ENCODE measurements at regions not wholly inside any gene's neighbourhood (a gene's known extent, or its start where the extent isn't known, plus 50 kb on each side); places are given as distances from the start of the nearest gene placed in this dataset.
A peak's percentile ranks its signal among the peaks of the same experiment; 100 is the strongest.

DNA sequence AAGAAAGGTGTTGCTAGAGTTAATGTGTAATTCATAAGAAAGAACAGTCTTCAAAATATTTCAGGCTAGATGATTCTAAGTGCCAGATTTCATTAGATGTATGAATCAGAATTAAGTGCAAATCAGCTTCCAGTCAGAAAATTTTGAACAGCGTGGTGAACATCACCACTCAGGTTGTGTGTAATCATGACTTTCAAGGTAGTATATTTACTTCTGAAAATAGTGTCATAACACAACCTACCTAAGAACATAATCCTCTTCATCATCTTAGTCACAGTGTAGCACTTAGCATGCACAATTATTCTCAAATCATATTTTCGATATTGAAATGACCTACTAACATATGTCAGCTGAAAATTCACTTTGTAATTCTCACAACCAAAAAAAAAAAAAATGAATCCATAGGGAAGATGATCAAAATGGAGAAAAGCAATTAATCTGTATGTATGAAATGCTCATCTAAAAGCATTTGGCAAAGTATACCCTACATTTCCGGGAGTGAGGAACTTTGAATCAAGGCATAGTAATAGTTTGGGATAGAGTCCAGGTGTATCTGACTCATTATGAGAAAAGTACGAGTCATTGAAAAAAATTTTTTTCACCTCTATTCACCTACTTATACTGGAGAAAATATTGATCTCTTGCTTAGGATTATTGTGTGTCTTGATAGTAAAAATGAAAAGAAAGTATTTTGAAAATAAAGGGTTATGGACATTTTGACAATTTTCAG, 221.8 kb upstream of the CHRM3 start:
- no peak for DNase-seq (ENCODE audit: low read depth in 4 of 6, low spot score in 6 of 6)
- Histone ChIP-seq H3K9me3 (ENCODE audit: control insufficient read depth, insufficient read depth, low read length) (peaks cover 2% of the 10 kb centered on the region), H3K4me3 (ENCODE audit: low read depth, low read length) (no peak overlapping the region), H3K4me1 (ENCODE audit: control insufficient read depth, insufficient read depth, low read length) (no peaks in the 10 kb centered on the region), H3K36me3 (ENCODE audit: control insufficient read depth, insufficient read depth, low read length) (no peaks in the 10 kb centered on the region), H3K27ac (ENCODE audit: low read depth, low read length) (no peak overlapping the region), H3K27me3 (ENCODE audit: control insufficient read depth, insufficient read depth, low read length) (no peaks in the 10 kb centered on the region)
- no CpG with 5 or more reads among the region's 4 CpGs for WGBS (ENCODE audit: insufficient coverage)

DNA sequence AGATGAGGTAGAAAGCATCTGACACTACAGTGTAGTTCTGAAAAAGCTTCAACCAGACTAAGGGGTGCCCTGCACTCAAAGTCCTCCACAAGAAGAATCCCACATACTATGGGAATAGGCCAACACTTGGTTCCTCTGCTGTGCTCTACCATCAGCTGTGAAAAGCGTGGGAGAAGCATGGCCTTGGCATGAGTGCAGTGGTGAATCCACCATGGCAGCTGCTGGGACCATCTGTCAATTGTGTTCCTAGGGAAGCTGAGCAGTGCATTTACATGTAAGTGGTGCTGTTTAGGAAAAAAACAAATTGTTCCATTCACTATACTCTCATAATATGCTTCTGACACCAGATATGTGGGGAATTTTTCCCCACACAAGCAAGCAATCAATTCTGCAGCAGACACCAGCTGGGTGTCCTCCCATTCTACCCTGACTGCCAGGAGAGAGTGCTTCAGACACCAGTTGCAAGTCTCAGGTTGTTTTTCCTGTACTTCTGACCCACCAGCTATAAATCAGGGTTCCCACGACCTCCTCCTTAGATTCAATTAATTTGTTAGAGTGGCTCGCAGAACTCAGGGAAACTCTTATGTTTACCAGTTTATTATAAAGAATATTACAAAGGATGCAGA, 230.8 kb upstream of the CHRM3 start:
- H3K4me3 ChIP-seq (ENCODE audit: low read depth, low read length), result no peak overlapping the region
- peak in 2 of 6 donors; percentile 55 to 81 for DNase-seq (ENCODE audit: low read depth in 4 of 6, low spot score in 6 of 6)
- H3K36me3 ChIP-seq (ENCODE audit: control insufficient read depth, insufficient read depth, low read length), result no peaks in the 10 kb centered on the region
- no CpG with 5 or more reads among the region's 3 CpGs for WGBS (ENCODE audit: insufficient coverage)
- no peaks in the 10 kb centered on the region for H3K4me1 ChIP-seq (ENCODE audit: control insufficient read depth, insufficient read depth, low read length)
- H3K27ac ChIP-seq (ENCODE audit: low read depth, low read length), result no peak overlapping the region
- no peaks in the 10 kb centered on the region for H3K9me3 ChIP-seq (ENCODE audit: control insufficient read depth, insufficient read depth, low read length)
- H3K27me3 ChIP-seq (ENCODE audit: control insufficient read depth, insufficient read depth, low read length), result no peaks in the 10 kb centered on the region

DNA sequence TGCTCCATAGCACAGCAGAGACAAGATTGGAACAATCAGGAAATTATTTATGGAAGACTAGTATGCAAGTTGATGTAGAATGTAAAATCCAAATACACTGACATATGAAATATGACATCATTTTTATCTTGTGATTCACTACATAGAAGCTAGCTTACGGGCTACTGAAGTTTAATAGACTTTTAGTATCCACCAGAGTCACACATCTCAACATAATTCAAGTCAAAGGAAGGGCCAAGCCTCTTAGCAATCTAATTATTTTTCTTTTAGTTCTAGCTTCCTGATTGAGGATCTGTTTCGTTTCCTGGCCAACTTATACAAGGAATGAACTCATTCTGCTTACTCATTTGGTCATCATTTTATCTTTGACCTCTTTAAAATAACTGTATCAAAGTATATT, 234.4 kb upstream of the CHRM3 start:
- no peak for DNase-seq (ENCODE audit: low read depth in 4 of 6, low spot score in 6 of 6)
- WGBS (ENCODE audit: insufficient coverage), result no CpG with 5 or more reads among the region's 2 CpGs
- Histone ChIP-seq H3K9me3 (ENCODE audit: control insufficient read depth, insufficient read depth, low read length) (no peaks in the 10 kb centered on the region), H3K36me3 (ENCODE audit: control insufficient read depth, insufficient read depth, low read length) (no peaks in the 10 kb centered on the region), H3K27me3 (ENCODE audit: control insufficient read depth, insufficient read depth, low read length) (no peaks in the 10 kb centered on the region), H3K4me3 (ENCODE audit: low read depth, low read length) (no peak overlapping the region), H3K4me1 (ENCODE audit: control insufficient read depth, insufficient read depth, low read length) (no peaks in the 10 kb centered on the region), H3K27ac (ENCODE audit: low read depth, low read length) (no peak overlapping the region)

DNA sequence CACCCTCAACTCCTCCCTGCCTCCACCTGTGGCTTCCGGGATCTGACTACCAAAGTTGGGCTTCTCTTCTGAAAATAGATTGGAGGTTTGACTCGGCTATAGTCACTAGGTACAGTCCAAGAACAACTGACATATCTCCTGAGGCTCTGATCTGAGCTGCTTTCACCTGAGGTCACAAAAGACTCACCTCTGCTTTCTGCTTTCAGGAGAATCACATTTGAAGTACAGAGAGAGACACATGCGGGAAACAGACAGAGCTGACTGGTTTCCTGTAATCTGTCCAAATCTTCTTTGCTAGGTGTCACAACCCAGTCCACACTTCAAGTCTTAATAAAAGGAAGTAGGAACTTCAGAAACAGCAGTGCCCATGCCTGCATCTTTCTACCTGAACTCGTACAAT, 245.4 kb upstream of the CHRM3 start:
- H3K27ac ChIP-seq (ENCODE audit: low read depth, low read length), result no peak overlapping the region
- no peaks in the 10 kb centered on the region for H3K36me3 ChIP-seq (ENCODE audit: control insufficient read depth, insufficient read depth, low read length)
- no peak overlapping the region for H3K4me3 ChIP-seq (ENCODE audit: low read depth, low read length)
- no peak for DNase-seq (ENCODE audit: low read depth in 4 of 6, low spot score in 6 of 6)
- no peaks in the 10 kb centered on the region for H3K27me3 ChIP-seq (ENCODE audit: control insufficient read depth, insufficient read depth, low read length)
- WGBS (ENCODE audit: insufficient coverage), result 100% methylated on average over 2 of the region's 4 CpGs
- no peaks in the 10 kb centered on the region for H3K9me3 ChIP-seq (ENCODE audit: control insufficient read depth, insufficient read depth, low read length)
- H3K4me1 ChIP-seq (ENCODE audit: control insufficient read depth, insufficient read depth, low read length), result no peaks in the 10 kb centered on the region

DNA sequence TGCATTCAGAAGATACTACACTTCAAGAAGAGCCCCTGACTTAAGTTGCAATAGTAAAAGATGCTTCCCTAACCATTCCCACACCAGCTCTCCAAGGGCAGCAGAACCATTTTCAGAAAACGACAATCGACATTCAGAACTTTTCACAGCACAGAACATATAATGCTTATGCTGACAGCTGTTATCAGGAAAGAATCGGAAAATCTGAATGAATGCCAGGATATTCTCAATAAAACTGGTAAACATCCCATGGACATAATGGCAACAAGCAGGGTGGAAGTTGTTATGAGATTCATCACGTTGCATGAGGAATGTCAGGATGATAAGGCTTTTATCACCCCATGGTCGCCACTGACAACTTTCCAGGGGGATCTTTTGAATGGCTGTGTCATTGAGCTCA, 246.6 kb upstream of the CHRM3 start:
- H3K4me3 ChIP-seq (ENCODE audit: low read depth, low read length), result no peak overlapping the region
- no peaks in the 10 kb centered on the region for H3K36me3 ChIP-seq (ENCODE audit: control insufficient read depth, insufficient read depth, low read length)
- H3K4me1 ChIP-seq (ENCODE audit: control insufficient read depth, insufficient read depth, low read length), result no peaks in the 10 kb centered on the region
- no peak for DNase-seq (ENCODE audit: low read depth in 4 of 6, low spot score in 6 of 6)
- WGBS (ENCODE audit: insufficient coverage), result 54% methylated on average over 2 of the region's 5 CpGs
- H3K27me3 ChIP-seq (ENCODE audit: control insufficient read depth, insufficient read depth, low read length), result no peaks in the 10 kb centered on the region
- H3K27ac ChIP-seq (ENCODE audit: low read depth, low read length), result no peak overlapping the region
- H3K9me3 ChIP-seq (ENCODE audit: control insufficient read depth, insufficient read depth, low read length), result peaks cover 2% of the 10 kb centered on the region

DNA sequence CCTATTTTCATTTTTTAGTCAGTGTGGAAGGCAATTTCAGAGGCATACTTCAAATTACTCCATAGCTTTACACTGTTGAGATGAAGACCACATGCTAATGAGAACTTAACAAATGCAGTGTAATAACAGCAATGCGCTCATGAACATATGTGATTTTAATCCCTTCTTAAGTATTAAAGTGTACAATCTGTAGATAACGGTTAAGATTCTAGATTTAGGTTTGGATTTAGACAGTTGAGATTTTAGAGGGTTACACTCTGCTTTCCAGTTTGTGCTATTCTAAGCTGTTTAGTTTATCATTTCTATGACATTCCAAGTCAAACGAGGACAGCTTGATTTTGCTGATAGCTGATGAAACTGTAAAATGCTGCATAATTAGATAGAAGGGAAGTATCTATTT, 257.8 kb upstream of the CHRM3 start:
- no CpG with 5 or more reads among the region's 3 CpGs for WGBS (ENCODE audit: insufficient coverage)
- H3K9me3 ChIP-seq (ENCODE audit: control insufficient read depth, insufficient read depth, low read length), result no peaks in the 10 kb centered on the region
- no peak overlapping the region for H3K27ac ChIP-seq (ENCODE audit: low read depth, low read length)
- peak in 1 of 6 donors; percentile 57 for DNase-seq (ENCODE audit: low read depth in 4 of 6, low spot score in 6 of 6)
- H3K4me3 ChIP-seq (ENCODE audit: low read depth, low read length), result no peak overlapping the region
- no peaks in the 10 kb centered on the region for H3K4me1 ChIP-seq (ENCODE audit: control insufficient read depth, insufficient read depth, low read length)
- H3K36me3 ChIP-seq (ENCODE audit: control insufficient read depth, insufficient read depth, low read length), result no peaks in the 10 kb centered on the region
- H3K27me3 ChIP-seq (ENCODE audit: control insufficient read depth, insufficient read depth, low read length), result no peaks in the 10 kb centered on the region

DNA sequence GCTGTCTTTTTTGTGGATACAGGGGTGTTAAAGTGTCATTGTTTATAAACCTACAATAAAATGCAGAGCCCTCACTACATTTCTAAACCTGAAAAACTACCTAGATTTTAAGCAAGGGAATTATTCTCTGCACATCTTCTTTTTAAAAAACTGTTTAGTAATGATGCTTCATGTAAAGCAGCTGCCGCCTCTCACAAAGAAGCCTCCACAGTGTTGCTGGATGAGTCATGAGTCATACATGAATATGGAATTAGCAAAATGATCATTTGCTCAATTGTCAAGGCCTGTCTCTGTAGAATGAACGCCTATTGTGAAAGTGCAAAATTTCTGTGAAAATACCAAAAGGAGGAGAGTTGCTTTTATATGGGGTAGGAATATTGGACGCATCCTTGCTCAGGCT, 259.5 kb upstream of the CHRM3 start:
- H3K4me3 ChIP-seq (ENCODE audit: low read depth, low read length), result no peak overlapping the region
- H3K27me3 ChIP-seq (ENCODE audit: control insufficient read depth, insufficient read depth, low read length), result no peaks in the 10 kb centered on the region
- no peaks in the 10 kb centered on the region for H3K36me3 ChIP-seq (ENCODE audit: control insufficient read depth, insufficient read depth, low read length)

DNA sequence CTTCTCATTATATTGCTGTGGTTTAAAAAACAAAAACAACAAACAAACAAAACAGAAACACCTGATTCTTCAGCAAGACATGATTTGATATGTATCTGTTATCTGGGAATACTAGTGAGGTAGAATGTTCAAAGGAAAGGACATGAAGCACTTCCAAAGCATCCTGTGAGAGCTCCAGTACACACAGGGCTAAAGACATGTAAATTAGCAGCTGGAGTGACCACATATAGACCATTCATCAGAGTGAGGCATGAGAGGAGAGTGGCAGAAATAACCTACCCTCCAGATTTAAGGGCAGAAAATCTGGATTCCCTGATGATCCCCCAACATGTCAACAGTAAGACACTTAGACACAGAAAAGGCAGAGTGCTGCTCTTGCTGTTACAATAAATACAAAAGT, 260.5 kb upstream of the CHRM3 start:
- Histone ChIP-seq H3K4me1 (ENCODE audit: control insufficient read depth, insufficient read depth, low read length) (no peaks in the 10 kb centered on the region), H3K4me3 (ENCODE audit: low read depth, low read length) (no peak overlapping the region), H3K9me3 (ENCODE audit: control insufficient read depth, insufficient read depth, low read length) (no peaks in the 10 kb centered on the region), H3K36me3 (ENCODE audit: control insufficient read depth, insufficient read depth, low read length) (no peaks in the 10 kb centered on the region), H3K27ac (ENCODE audit: low read depth, low read length) (no peak overlapping the region), H3K27me3 (ENCODE audit: control insufficient read depth, insufficient read depth, low read length) (no peaks in the 10 kb centered on the region)
- DNase-seq (ENCODE audit: low read depth in 4 of 6, low spot score in 6 of 6), result no peak

More for the DNA sequence above, 259.5 kb upstream of the CHRM3 start:
- 80% methylated on average over 1 of the region's 3 CpGs for WGBS (ENCODE audit: insufficient coverage)
- no peak overlapping the region for H3K27ac ChIP-seq (ENCODE audit: low read depth, low read length)
- DNase-seq (ENCODE audit: low read depth in 4 of 6, low spot score in 6 of 6), result no peak
- no peaks in the 10 kb centered on the region for H3K9me3 ChIP-seq (ENCODE audit: control insufficient read depth, insufficient read depth, low read length)
- H3K4me1 ChIP-seq (ENCODE audit: control insufficient read depth, insufficient read depth, low read length), result no peaks in the 10 kb centered on the region

DNA sequence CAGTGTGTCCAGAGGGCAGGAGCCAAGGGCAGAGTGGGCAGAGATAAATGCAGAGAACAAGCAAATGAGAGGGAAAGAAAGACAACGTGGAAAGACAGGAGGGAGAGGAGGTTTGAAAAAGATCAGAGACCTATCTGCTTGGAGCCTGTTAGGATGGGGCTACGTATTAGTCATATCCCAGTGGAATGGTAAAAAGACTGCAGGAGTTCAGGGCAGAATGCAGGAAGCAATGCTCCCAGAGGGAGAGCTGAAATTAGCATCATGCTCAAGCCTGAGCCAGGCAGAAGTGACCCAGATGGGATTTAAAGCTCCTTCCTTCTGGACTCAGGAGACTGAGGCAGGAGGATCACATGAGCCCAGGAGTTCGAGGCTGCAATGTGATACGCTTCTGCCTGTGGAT, 261.3 kb upstream of the CHRM3 start:
- 49% methylated on average over 2 of the region's 4 CpGs for WGBS (ENCODE audit: insufficient coverage)
- Histone ChIP-seq H3K27ac (ENCODE audit: low read depth, low read length) (no peak overlapping the region), H3K36me3 (ENCODE audit: control insufficient read depth, insufficient read depth, low read length) (no peaks in the 10 kb centered on the region), H3K9me3 (ENCODE audit: control insufficient read depth, insufficient read depth, low read length) (no peaks in the 10 kb centered on the region), H3K4me1 (ENCODE audit: control insufficient read depth, insufficient read depth, low read length) (no peaks in the 10 kb centered on the region), H3K4me3 (ENCODE audit: low read depth, low read length) (no peak overlapping the region), H3K27me3 (ENCODE audit: control insufficient read depth, insufficient read depth, low read length) (no peaks in the 10 kb centered on the region)
- no peak for DNase-seq (ENCODE audit: low read depth in 4 of 6, low spot score in 6 of 6)

DNA sequence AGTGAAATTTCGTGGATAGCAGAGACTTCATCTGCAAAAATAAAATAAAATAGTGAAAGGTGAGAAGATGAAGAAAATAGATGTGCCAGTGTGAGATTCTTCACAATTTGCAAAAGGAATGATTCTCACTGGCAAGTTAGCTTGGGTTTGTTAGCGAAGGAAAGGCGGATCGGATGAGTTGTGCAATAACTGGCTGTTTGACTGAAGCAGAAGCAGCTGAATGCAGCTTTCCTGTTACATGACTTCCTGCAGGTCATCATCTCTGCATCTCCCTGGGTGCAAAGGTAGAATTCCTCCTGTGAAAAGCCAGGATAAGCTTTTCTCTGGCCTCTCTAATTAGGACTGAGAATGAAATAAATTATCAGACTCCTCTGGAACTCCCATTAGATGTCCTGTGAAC, 263.1 kb upstream of the CHRM3 start:
- no peaks in the 10 kb centered on the region for H3K36me3 ChIP-seq (ENCODE audit: control insufficient read depth, insufficient read depth, low read length)
- H3K27me3 ChIP-seq (ENCODE audit: control insufficient read depth, insufficient read depth, low read length), result no peaks in the 10 kb centered on the region
- DNase-seq (ENCODE audit: low read depth in 4 of 6, low spot score in 6 of 6), result no peak
- no peaks in the 10 kb centered on the region for H3K4me1 ChIP-seq (ENCODE audit: control insufficient read depth, insufficient read depth, low read length)
- no peaks in the 10 kb centered on the region for H3K9me3 ChIP-seq (ENCODE audit: control insufficient read depth, insufficient read depth, low read length)
- WGBS (ENCODE audit: insufficient coverage), result 84% methylated on average over 3 of the region's 4 CpGs
- H3K4me3 ChIP-seq (ENCODE audit: low read depth, low read length), result no peak overlapping the region
- no peak overlapping the region for H3K27ac ChIP-seq (ENCODE audit: low read depth, low read length)
